Panc1 (cell line): ENCODE measurements at regions not wholly inside any gene's neighbourhood (a gene's known extent, or its start where the extent isn't known, plus 50 kb on each side); places are given as distances from the start of the nearest gene placed in this dataset.

Source experiments
- ATAC-seq: fragments of 200-7000 bp; cut with Tn5 transposase; 2 replicates; pipeline ENCODE4 v1.9.1; 2020; ENCODE audit warnings: mild to moderate bottlenecking, moderate library complexity
- BruUV-seq: library from RNA; stranded (reverse); fragments of 400-500 nt; replicated peaks from 2 replicates; lab custom pipeline; 2021; lab: Mats Ljungman, UMichigan
- CTCF ChIA-PET: fragments of 300-600 bp; sonication (Branson Sonifier 250); formaldehyde crosslinking; loops from one replicate; lab custom pipeline; 2022; ENCODE audit warnings: antibody characterized with exemption; lab: Charles Lee
- POLR2A ChIA-PET: fragments of 300-600 bp; sonication (Branson Sonifier 250); formaldehyde crosslinking; loops from one replicate; lab custom pipeline; 2022; ENCODE audit warnings: antibody characterized with exemption; lab: Charles Lee
- DNase-seq: peaks from one replicate; pipeline ENCODE4 v3.0.0-alpha.2; 2010; ENCODE audit warnings: low read depth, low spot score
- H3K27ac ChIP-seq: 2 replicates; pipeline ENCODE4 v1.5.1; 2011; ENCODE audit warnings: mild to moderate bottlenecking, low read length, inconsistent platforms
- H3K27me3 ChIP-seq: fragments of 200-500 bp; sonication (Bioruptor generic); 2 replicates; pipeline ENCODE4 v1.6.0; 2014; ENCODE audit warnings: low read length, inconsistent platforms; ENCODE audit not compliant: control insufficient read depth, insufficient read depth
- H3K36me3 ChIP-seq: fragments of 200-500 bp; sonication (Bioruptor generic); 2 replicates; pipeline ENCODE4 v1.5.1; 2014; ENCODE audit warnings: inconsistent platforms, mild to moderate bottlenecking, low read length, moderate library complexity; ENCODE audit not compliant: control insufficient read depth, insufficient read depth
- H3K4me1 ChIP-seq: 2 replicates; pipeline ENCODE4 v1.5.1; 2011; ENCODE audit warnings: inconsistent platforms, mild to moderate bottlenecking, low read length, moderate library complexity; ENCODE audit not compliant: control insufficient read depth, insufficient read depth
- H3K4me3 ChIP-seq, 2 experiments: 2 replicates each; pipeline ENCODE4 v1.5.1; 2011 to 2012; ENCODE audit warnings: low read depth in 2 of 2, low read length in 2 of 2, mild to moderate bottlenecking in 2 of 2, inconsistent platforms in 1 of 2, moderate library complexity in 1 of 2
- H3K9me3 ChIP-seq: fragments of 200-500 bp; sonication (Bioruptor generic); 2 replicates; pipeline ENCODE4 v1.5.1; 2014; ENCODE audit warnings: low read depth, mild to moderate bottlenecking, inconsistent platforms, low read length, moderate library complexity; ENCODE audit not compliant: control insufficient read depth, insufficient read depth
- CTCF ChIP-seq: fragments of 450-650 bp; IDR thresholded peaks from 2 replicates; pipeline ENCODE4 v1.5.1; 2017; ENCODE audit warnings: mild to moderate bottlenecking
- POLR2AphosphoS5 ChIP-seq: IDR thresholded peaks from 2 replicates; pipeline ENCODE4 v1.6.1; 2012; ENCODE audit warnings: mild to moderate bottlenecking, low read depth, low read length, moderate library complexity
- REST ChIP-seq, 2 experiments: IDR thresholded peaks; 2 replicates each; pipeline ENCODE4 v1.6.1; 2011 to 2012; ENCODE audit warnings: low read depth in 2 of 2, control low read depth in 1 of 2, low read length in 1 of 2, mild to moderate bottlenecking in 1 of 2, moderate library complexity in 1 of 2; ENCODE audit not compliant: insufficient read depth in 1 of 2
- SIN3A ChIP-seq: IDR thresholded peaks from 2 replicates; pipeline ENCODE4 v1.6.1; 2012; ENCODE audit warnings: low read depth, mild to moderate bottlenecking, low read length, moderate library complexity, borderline replicate concordance; ENCODE audit not compliant: insufficient read depth
- TCF7L2 ChIP-seq: IDR thresholded peaks from 2 replicates; pipeline ENCODE4 v1.6.1; 2011; ENCODE audit warnings: mild to moderate bottlenecking, low read depth, low read length, inconsistent platforms
- in situ Hi-C: cut with HindIII; loops from 2 replicates; pipeline ENCODE4 v1.10.0; 2016; ENCODE audit warnings: low sequenced_read_pairs, low pct_unique_long_range_greater_than_20kb
- intact Hi-C: fragments of 100-400 bp; cut with micrococcal nuclease; formaldehyde crosslinking; loops from one replicate; pipeline ENCODE4 v1.10.0; 2022; ENCODE audit not compliant: unreplicated experiment

GRCh38 chr18:41009926-41010325 lies 945.1 kb upstream of the PIK3C3 start:
- no peaks in the 10 kb centered on the region for H3K36me3 ChIP-seq
- POLR2A ChIA-PET: no interaction called here
- H3K4me3 ChIP-seq: no peak overlapping the region
- BruUV-seq: no TSS peak
- ATAC-seq (no peak), DNase-seq (no peak)
- H3K27me3 ChIP-seq: no peaks in the 10 kb centered on the region
- intact Hi-C loops: no loop called here
- no peaks in the 10 kb centered on the region for H3K9me3 ChIP-seq
- H3K27ac ChIP-seq: no peak overlapping the region
- TF ChIP-seq TCF7L2 (no peak), REST (IDR thresholded peaks at IDR 0.05; ENCODE audit: insufficient read depth in 1 of 2, low read depth in 2 of 2, low read length in 1 of 2) (no peak), SIN3A (no peak), CTCF (no peak), POLR2AphosphoS5 (no peak)
- H3K4me1 ChIP-seq: no peaks in the 10 kb centered on the region
- CTCF ChIA-PET: no interaction called here
- in situ Hi-C loops: no loop called here

- no peak for DNase-seq
- no peaks in the 10 kb centered on the region for H3K27me3 ChIP-seq
- BruUV-seq: no TSS peak
- no peak overlapping the region for H3K27ac ChIP-seq
- no peaks in the 10 kb centered on the region for H3K4me1 ChIP-seq
- ATAC-seq: no peak
- no peak overlapping the region for H3K4me3 ChIP-seq
- no peaks in the 10 kb centered on the region for H3K36me3 ChIP-seq
- TF ChIP-seq CTCF (no peak), REST (IDR thresholded peaks at IDR 0.05; ENCODE audit: insufficient read depth in 1 of 2, low read depth in 2 of 2, low read length in 1 of 2) (no peak), SIN3A (no peak), POLR2AphosphoS5 (no peak), TCF7L2 (no peak)
- intact Hi-C loops: no loop called here
- POLR2A ChIA-PET: no interaction called here
- in situ Hi-C loops: no loop called here
- CTCF ChIA-PET: no interaction called here
- H3K9me3 ChIP-seq: no peaks in the 10 kb centered on the region
Observed at GRCh38 chr18:41004324-41004723, 950.7 kb upstream of the PIK3C3 start.
